ENCODE measurements at regions not wholly inside any gene's neighbourhood (a gene's known extent, or its start where the extent isn't known, plus 50 kb on each side); places are given as distances from the start of the nearest gene placed in this dataset.

GRCh38 chr6:81820980-81821379, 68.5 kb upstream of the TENT5A start:
- no peak for FAIRE-seq

GRCh38 chr6:81820422-81820821, 67.9 kb upstream of the TENT5A start:
- no peak for DNase-seq (ENCODE audit: low read depth, low spot score)
- Histone ChIP-seq H4K20me1 (replicated peaks; ENCODE audit: control insufficient read depth, extremely low read depth, insufficient read depth, low read length) (no peaks in the 10 kb centered on the region), H2AFZ (ENCODE audit: low read depth, low read length) (no peak overlapping the region), H3K9me3 (replicated peaks; ENCODE audit: control insufficient read depth, insufficient read depth, low read length) (no peaks in the 10 kb centered on the region), H3K4me3 (replicated peaks in 1 of 3; ENCODE audit: insufficient read depth in 1 of 3, low read depth in 1 of 3, low read length in 3 of 3) (no peak overlapping the region), H3K27ac (ENCODE audit: insufficient read depth, low read depth, low read length) (no peak overlapping the region), H3K9ac (replicated peaks; ENCODE audit: extremely low read depth, insufficient read depth, low read length) (no peak overlapping the region), H3K79me2 (ENCODE audit: control insufficient read depth, insufficient read depth, low read length) (no peaks in the 10 kb centered on the region), H3K36me3 (ENCODE audit: control insufficient read depth in 2 of 2, extremely low read depth in 1 of 2, insufficient read depth in 2 of 2, low read length in 2 of 2) (no peaks in the 10 kb centered on the region), H3K4me1 (ENCODE audit: control insufficient read depth, extremely low read depth, insufficient read depth, low read length) (no peaks in the 10 kb centered on the region), H3K4me2 (ENCODE audit: insufficient read depth, low read length) (no peak overlapping the region), H3K27me3 (ENCODE audit: control insufficient read depth in 2 of 2, insufficient read depth in 2 of 2, low read length in 2 of 2) (no peaks in the 10 kb centered on the region), H3K9me1 (replicated peaks; ENCODE audit: control insufficient read depth, extremely low read depth, insufficient read depth, low read length) (no peaks in the 10 kb centered on the region)
- intact Hi-C loops (cut with micrococcal nuclease), result no loop called here
- no TSS peak for BruUV-seq (replicated peaks)
- FAIRE-seq, result no peak
- CTCF ChIA-PET, result interaction anchor here (1.5 kb wide), 1 partner anchor 1692 kb away, joined by 3 read pairs; no protein-coding TSS in a partner anchor
- POLR2A ChIA-PET, result no interaction called here
- dilution Hi-C loops (cut with MboI; ENCODE audit: extremely low pct_ligation_motif_present, low sequenced_read_pairs), result no loop called here
- no peak for TF ChIP-seq JUN (IDR thresholded peaks at IDR 0.05; ENCODE audit: borderline replicate concordance, insufficient read depth, insufficient read length, low read depth)
- no peak for TF ChIP-seq POLR2AphosphoS5 (IDR thresholded peaks at IDR 0.05; ENCODE audit: insufficient read depth, low read depth, low read length)
- no peak for TF ChIP-seq GATA2 (IDR thresholded peaks at IDR 0.05; ENCODE audit: insufficient read depth, insufficient read length, low read depth, low read length)
- no peak for TF ChIP-seq MAX (IDR thresholded peaks at IDR 0.05; ENCODE audit: insufficient read depth, insufficient read length)
- TF ChIP-seq CTCF (IDR thresholded peaks at IDR 0.05; ENCODE audit: extremely low read depth in 1 of 2, insufficient read depth in 1 of 2, low read depth in 1 of 2, low read length in 2 of 2), result no peak
- TF ChIP-seq FOS (IDR thresholded peaks at IDR 0.05; ENCODE audit: borderline replicate concordance, insufficient read depth, low read length), result no peak
- TF ChIP-seq MYC (IDR thresholded peaks at IDR 0.05; ENCODE audit: low read depth, low read length), result no peak
- TF ChIP-seq POLR2A (IDR thresholded peaks at IDR 0.05; ENCODE audit: low read depth, low read length), result no peak
- no peak for TF ChIP-seq EZH2 (IDR thresholded peaks at IDR 0.05; ENCODE audit: borderline replicate concordance, low read depth, low read length, severe bottlenecking)

More at GRCh38 chr6:81820980-81821379, 68.5 kb upstream of the TENT5A start:
- H3K4me2 ChIP-seq (ENCODE audit: insufficient read depth, low read length), result no peak overlapping the region
- CTCF ChIA-PET, result interaction anchor here (1.5 kb wide), 1 partner anchor 1693 kb away, joined by 3 read pairs; no protein-coding TSS in a partner anchor
- TF ChIP-seq POLR2AphosphoS5 (IDR thresholded peaks at IDR 0.05; ENCODE audit: insufficient read depth, low read depth, low read length), result no peak
- no peak for TF ChIP-seq POLR2A (IDR thresholded peaks at IDR 0.05; ENCODE audit: low read depth, low read length)
- no peak for TF ChIP-seq CTCF (IDR thresholded peaks at IDR 0.05; ENCODE audit: extremely low read depth in 1 of 2, insufficient read depth in 1 of 2, low read depth in 1 of 2, low read length in 2 of 2)
- no peak for TF ChIP-seq EZH2 (IDR thresholded peaks at IDR 0.05; ENCODE audit: borderline replicate concordance, low read depth, low read length, severe bottlenecking)
- H3K9me3 ChIP-seq (replicated peaks; ENCODE audit: control insufficient read depth, insufficient read depth, low read length), result no peaks in the 10 kb centered on the region
- H2AFZ ChIP-seq (ENCODE audit: low read depth, low read length), result no peak overlapping the region
- no TSS peak for BruUV-seq (replicated peaks)
- POLR2A ChIA-PET, result no interaction called here
- H3K36me3 ChIP-seq (ENCODE audit: control insufficient read depth in 2 of 2, extremely low read depth in 1 of 2, insufficient read depth in 2 of 2, low read length in 2 of 2), result no peaks in the 10 kb centered on the region
- no peaks in the 10 kb centered on the region for H3K4me1 ChIP-seq (ENCODE audit: control insufficient read depth, extremely low read depth, insufficient read depth, low read length)
- no peaks in the 10 kb centered on the region for H3K79me2 ChIP-seq (ENCODE audit: control insufficient read depth, insufficient read depth, low read length)
- dilution Hi-C loops (cut with MboI; ENCODE audit: extremely low pct_ligation_motif_present, low sequenced_read_pairs), result no loop called here
- H4K20me1 ChIP-seq (replicated peaks; ENCODE audit: control insufficient read depth, extremely low read depth, insufficient read depth, low read length), result no peaks in the 10 kb centered on the region
- H3K9ac ChIP-seq (replicated peaks; ENCODE audit: extremely low read depth, insufficient read depth, low read length), result no peak overlapping the region
- no peaks in the 10 kb centered on the region for H3K27me3 ChIP-seq (ENCODE audit: control insufficient read depth in 2 of 2, insufficient read depth in 2 of 2, low read length in 2 of 2)
- H3K27ac ChIP-seq (ENCODE audit: insufficient read depth, low read depth, low read length), result no peak overlapping the region
- intact Hi-C loops (cut with micrococcal nuclease), result no loop called here
- H3K4me3 ChIP-seq (replicated peaks in 1 of 3; ENCODE audit: insufficient read depth in 1 of 3, low read depth in 1 of 3, low read length in 3 of 3), result no peak overlapping the region
- no peaks in the 10 kb centered on the region for H3K9me1 ChIP-seq (replicated peaks; ENCODE audit: control insufficient read depth, extremely low read depth, insufficient read depth, low read length)
- no peak for DNase-seq (ENCODE audit: low read depth, low spot score)

Data from endothelial cell of umbilical vein (primary cell).